DND-41 (cell line): ENCODE measurements at regions not wholly inside any gene's neighbourhood (a gene's known extent, or its start where the extent isn't known, plus 50 kb on each side); places are given as distances from the start of the nearest gene placed in this dataset.

Experiments used
- EZH2 ChIP-seq: IDR thresholded peaks from 3 replicates; pipeline ENCODE4 v1.6.1; 2012; ENCODE audit warnings: borderline replicate concordance, low read depth, mild to moderate bottlenecking, moderate library complexity, low read length, inconsistent platforms; ENCODE audit not compliant: severe bottlenecking
- TF ChIP-seq, protein P1 (sequence below): IDR thresholded peaks from 2 replicates; pipeline ENCODE4 v1.5.1; 2012; ENCODE audit warnings: borderline replicate concordance, low read length, moderate library complexity, mild to moderate bottlenecking; ENCODE audit not compliant: poor library complexity, severe bottlenecking; ENCODE audit errors: extremely low read depth

DNA sequence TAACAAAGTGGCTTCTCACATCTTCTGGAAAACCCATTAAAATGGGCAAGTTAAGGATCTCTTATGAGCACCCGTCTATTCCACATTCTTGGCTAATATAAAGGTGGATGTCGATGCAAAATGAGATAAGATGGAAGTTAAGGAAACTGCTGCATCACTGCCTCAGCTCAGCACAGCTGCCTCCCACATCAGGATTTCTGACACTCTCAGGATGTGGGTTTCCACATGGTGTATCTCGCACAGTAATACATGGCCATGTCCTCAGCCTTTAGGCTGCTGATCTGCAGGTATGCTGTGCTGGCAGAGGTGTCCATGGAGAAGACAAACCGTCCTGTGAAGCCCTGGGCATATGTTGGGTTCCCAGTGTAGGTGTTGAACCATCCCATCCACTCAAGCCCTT, 1348.0 kb downstream of the TMEM121 start:
- TF ChIP-seq, protein P1, sequence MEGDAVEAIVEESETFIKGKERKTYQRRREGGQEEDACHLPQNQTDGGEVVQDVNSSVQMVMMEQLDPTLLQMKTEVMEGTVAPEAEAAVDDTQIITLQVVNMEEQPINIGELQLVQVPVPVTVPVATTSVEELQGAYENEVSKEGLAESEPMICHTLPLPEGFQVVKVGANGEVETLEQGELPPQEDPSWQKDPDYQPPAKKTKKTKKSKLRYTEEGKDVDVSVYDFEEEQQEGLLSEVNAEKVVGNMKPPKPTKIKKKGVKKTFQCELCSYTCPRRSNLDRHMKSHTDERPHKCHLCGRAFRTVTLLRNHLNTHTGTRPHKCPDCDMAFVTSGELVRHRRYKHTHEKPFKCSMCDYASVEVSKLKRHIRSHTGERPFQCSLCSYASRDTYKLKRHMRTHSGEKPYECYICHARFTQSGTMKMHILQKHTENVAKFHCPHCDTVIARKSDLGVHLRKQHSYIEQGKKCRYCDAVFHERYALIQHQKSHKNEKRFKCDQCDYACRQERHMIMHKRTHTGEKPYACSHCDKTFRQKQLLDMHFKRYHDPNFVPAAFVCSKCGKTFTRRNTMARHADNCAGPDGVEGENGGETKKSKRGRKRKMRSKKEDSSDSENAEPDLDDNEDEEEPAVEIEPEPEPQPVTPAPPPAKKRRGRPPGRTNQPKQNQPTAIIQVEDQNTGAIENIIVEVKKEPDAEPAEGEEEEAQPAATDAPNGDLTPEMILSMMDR, result no peak
- TF ChIP-seq EZH2, result no peak
